DOHH2 (cell line): ENCODE measurements at regions not wholly inside any gene's neighbourhood (a gene's known extent, or its start where the extent isn't known, plus 50 kb on each side); places are given as distances from the start of the nearest gene placed in this dataset.
"Not testable (repeated sequence)": the region's sequence is repeated elsewhere in the genome, so short reads cannot be mapped to it uniquely, and the experiment has no call there.

ENCODE experiments used
- H3F3A ChIP-seq: fragments of 200-600 bp; sonication (generic), shearing (Covaris generic); 2 replicates; pipeline ENCODE4 v1.6.0; 2016; ENCODE audit warnings: antibody characterized with exemption, mild to moderate bottlenecking; ENCODE audit not compliant: control insufficient read depth, insufficient read depth
- H3K27ac ChIP-seq: fragments of 200-600 bp; sonication (generic); 2 replicates; pipeline ENCODE4 v1.5.1; 2014; ENCODE audit warnings: low read depth, mild to moderate bottlenecking, low read length, moderate library complexity
- H3K27me3 ChIP-seq: fragments of 200-600 bp; sonication (generic); 2 replicates; pipeline ENCODE4 v1.6.1; 2014; ENCODE audit warnings: mild to moderate bottlenecking, low read length, mixed read lengths; ENCODE audit not compliant: control insufficient read depth
- H3K36me3 ChIP-seq: fragments of 200-600 bp; sonication (generic); 2 replicates; pipeline ENCODE4 v1.6.1; 2014; ENCODE audit warnings: mild to moderate bottlenecking, low read length, moderate library complexity, mixed read lengths; ENCODE audit not compliant: control insufficient read depth
- H3K4me1 ChIP-seq: fragments of 200-600 bp; sonication (generic); 2 replicates; pipeline ENCODE4 v1.6.1; 2014; ENCODE audit warnings: mild to moderate bottlenecking, low read length, mixed read lengths; ENCODE audit not compliant: control insufficient read depth
- H3K4me2 ChIP-seq: fragments of 200-600 bp; sonication (generic); 2 replicates; pipeline ENCODE4 v1.6.0; 2014; ENCODE audit warnings: mild to moderate bottlenecking, low read length, moderate library complexity
- H3K4me3 ChIP-seq: fragments of 200-600 bp; sonication (generic); 2 replicates; pipeline ENCODE4 v1.5.1; 2014; ENCODE audit warnings: mild to moderate bottlenecking, low read length, mixed read lengths
- H3K79me2 ChIP-seq: fragments of 200-600 bp; sonication (generic); 2 replicates; pipeline ENCODE4 v1.6.1; 2014; ENCODE audit warnings: mild to moderate bottlenecking, low read length, mixed read lengths; ENCODE audit not compliant: control insufficient read depth
- H3K9me2 ChIP-seq: fragments of 200-600 bp; sonication (generic); replicated peaks from 2 replicates; pipeline ENCODE4 v1.6.1; 2014; ENCODE audit warnings: mild to moderate bottlenecking, low read length, mixed read lengths; ENCODE audit not compliant: control insufficient read depth
- H3K9me3 ChIP-seq: fragments of 200-600 bp; sonication (generic); 2 replicates; pipeline ENCODE4 v1.6.1; 2014; ENCODE audit warnings: antibody characterized with exemption, low read length, mixed read lengths; ENCODE audit not compliant: control insufficient read depth, insufficient read depth
- H4K20me1 ChIP-seq: fragments of 200-600 bp; sonication (generic); 2 replicates; pipeline ENCODE4 v1.6.0; 2014; ENCODE audit warnings: low read depth, mild to moderate bottlenecking, antibody characterized with exemption, low read length, moderate library complexity; ENCODE audit not compliant: control insufficient read depth, insufficient read depth
- CTCF ChIP-seq: fragments of 200-600 bp; sonication (generic); IDR thresholded peaks from one replicate; pipeline ENCODE4 v1.5.1; 2014; ENCODE audit warnings: antibody characterized with exemption, mild to moderate bottlenecking, low read depth, low read length; ENCODE audit not compliant: poor library complexity, severe bottlenecking
- EZH2phosphoT487 ChIP-seq: fragments of 200-600 bp; sonication (generic); IDR thresholded peaks from 2 replicates; pipeline ENCODE4 v1.6.1; 2017; ENCODE audit warnings: borderline replicate concordance, mild to moderate bottlenecking, antibody characterized with exemption, low read length, moderate library complexity, mixed read lengths

GRCh38 chr1:192888574-192888973 lies 79.7 kb downstream of the RGS2 start:
- no peaks in the 10 kb centered on the region for H3K36me3 ChIP-seq
- no peaks in the 10 kb centered on the region for H3K27me3 ChIP-seq
- no peaks in the 10 kb centered on the region for H3K79me2 ChIP-seq
- no peak overlapping the region for H3K4me3 ChIP-seq
- no peak overlapping the region for H3K4me2 ChIP-seq
- no peak for TF ChIP-seq CTCF
- no peak for TF ChIP-seq EZH2phosphoT487
- no peak overlapping the region for H3K27ac ChIP-seq
- H3K9me2 ChIP-seq: no peaks in the 10 kb centered on the region; the same call in 1 of the 2 replicates
- H4K20me1 ChIP-seq: no peaks in the 10 kb centered on the region
- H3K9me3 ChIP-seq: no peaks in the 10 kb centered on the region; the same call in 1 of the 2 replicates
- H3K4me1 ChIP-seq: no peaks in the 10 kb centered on the region
- no peaks in the 10 kb centered on the region for H3F3A ChIP-seq

GRCh38 chr1:192889082-192889481 lies 80.2 kb downstream of the RGS2 start:
- Histone ChIP-seq H4K20me1 (no peaks in the 10 kb centered on the region), H3K79me2 (no peaks in the 10 kb centered on the region), H3K4me1 (no peaks in the 10 kb centered on the region), H3K4me3 (no peak overlapping the region), H3K9me2 (no peaks in the 10 kb centered on the region; the same call in 1 of the 2 replicates), H3F3A (no peaks in the 10 kb centered on the region), H3K36me3 (no peaks in the 10 kb centered on the region), H3K9me3 (no peaks in the 10 kb centered on the region; the same call in 1 of the 2 replicates), H3K4me2 (no peak overlapping the region), H3K27me3 (no peaks in the 10 kb centered on the region), H3K27ac (no peak overlapping the region)
- no peak for TF ChIP-seq EZH2phosphoT487
- no peak for TF ChIP-seq CTCF

- Histone ChIP-seq H3K9me2 (no peaks in the 10 kb centered on the region; the same call in 1 of the 2 replicates), H3K4me3 (no peak overlapping the region), H4K20me1 (no peaks in the 10 kb centered on the region), H3K9me3 (no peaks in the 10 kb centered on the region; the same call in 1 of the 2 replicates), H3K36me3 (no peaks in the 10 kb centered on the region), H3K4me2 (no peak overlapping the region), H3F3A (no peaks in the 10 kb centered on the region), H3K4me1 (no peaks in the 10 kb centered on the region), H3K27ac (no peak overlapping the region), H3K79me2 (no peaks in the 10 kb centered on the region), H3K27me3 (no peaks in the 10 kb centered on the region)
- TF ChIP-seq CTCF (no peak), EZH2phosphoT487 (no peak)
Observed at GRCh38 chr1:192890134-192890533, 81.3 kb downstream of the RGS2 start.

GRCh38 chr1:192892934-192893333 lies 84.1 kb downstream of the RGS2 start:
- Histone ChIP-seq H3K9me2 (no peaks in the 10 kb centered on the region), H3K27me3 (no peaks in the 10 kb centered on the region), H3K4me3 (no peak overlapping the region), H4K20me1 (no peaks in the 10 kb centered on the region), H3K4me2 (no peak overlapping the region), H3K36me3 (no peaks in the 10 kb centered on the region), H3K4me1 (no peaks in the 10 kb centered on the region), H3F3A (no peaks in the 10 kb centered on the region), H3K27ac (no peak overlapping the region), H3K79me2 (no peaks in the 10 kb centered on the region), H3K9me3 (no peaks in the 10 kb centered on the region; the same call in 1 of the 2 replicates)
- TF ChIP-seq EZH2phosphoT487 (no peak), CTCF (no peak)

GRCh38 chr1:192895487-192895886 lies 86.6 kb downstream of the RGS2 start:
- not testable (repeated sequence) for H3K27me3 ChIP-seq, H3K9me2 ChIP-seq, H3K4me1 ChIP-seq, H4K20me1 ChIP-seq, H3K36me3 ChIP-seq, H3K27ac ChIP-seq, H3K79me2 ChIP-seq, H3K4me3 ChIP-seq, H3K4me2 ChIP-seq, H3K9me3 ChIP-seq, H3F3A ChIP-seq
